ENCODE measurements at regions not wholly inside any gene's neighbourhood (a gene's known extent, or its start where the extent isn't known, plus 50 kb on each side); places are given as distances from the start of the nearest gene placed in this dataset.

DNA sequence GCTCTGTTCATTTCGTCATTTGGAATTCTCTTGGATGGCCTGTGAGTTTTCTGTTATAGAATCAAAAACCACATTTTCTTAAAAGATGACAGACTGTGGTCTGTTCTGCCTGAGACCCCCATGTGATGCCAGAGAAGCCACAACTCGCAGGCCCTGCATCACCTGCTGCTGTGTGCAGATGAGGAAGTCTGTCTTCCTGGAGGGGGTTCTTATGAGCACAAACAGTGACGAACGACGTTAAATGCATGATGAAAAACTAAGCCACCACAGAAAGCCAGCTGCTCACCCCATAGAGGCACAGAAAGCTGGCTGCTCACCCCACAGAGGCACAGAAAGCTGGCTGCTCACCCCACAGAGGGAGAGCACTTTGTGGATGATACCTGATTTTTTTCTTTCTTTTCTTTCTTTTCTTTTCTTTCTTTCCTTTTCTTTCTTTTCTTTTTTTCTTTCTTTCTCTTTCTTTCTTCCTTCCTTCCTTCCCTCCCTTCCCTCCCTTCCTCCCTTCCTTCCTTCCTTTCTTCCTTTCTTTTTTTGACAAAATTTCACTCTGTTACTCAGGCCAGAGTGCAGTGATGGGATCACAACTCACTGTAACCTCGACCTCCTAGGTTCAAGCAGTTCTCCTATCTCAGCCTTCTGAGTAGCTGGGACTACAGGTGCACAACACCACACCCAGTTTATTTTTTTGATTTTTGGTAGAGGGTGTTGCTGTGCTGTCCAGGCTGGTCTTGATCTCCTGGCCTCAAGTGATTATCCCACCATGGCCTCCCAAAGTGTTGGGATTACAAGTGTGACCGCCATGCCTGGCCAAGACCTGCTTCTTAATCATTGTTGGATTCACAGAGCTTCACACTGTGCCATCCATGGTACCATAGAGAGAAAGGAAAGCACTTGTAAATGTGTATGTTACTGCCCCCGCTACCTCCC lies 1191.4 kb downstream of the UQCRFS1 start:
- intact Hi-C loops (cut with micrococcal nuclease): no loop called here
- Histone ChIP-seq H3K79me2 (ENCODE audit: control insufficient read depth, insufficient read depth, low read length) (no peaks in the 10 kb centered on the region), H3K4me3 (replicated peaks in 1 of 3; ENCODE audit: insufficient read depth in 1 of 3, low read depth in 1 of 3, low read length in 3 of 3) (no peak overlapping the region), H3K27me3 (ENCODE audit: control insufficient read depth in 2 of 2, insufficient read depth in 2 of 2, low read length in 2 of 2) (no peaks in the 10 kb centered on the region), H3K9me3 (replicated peaks; ENCODE audit: control insufficient read depth, insufficient read depth, low read length) (peaks cover 3% of the 10 kb centered on the region), H3K27ac (ENCODE audit: insufficient read depth, low read depth, low read length) (no peak overlapping the region), H4K20me1 (replicated peaks; ENCODE audit: control insufficient read depth, extremely low read depth, insufficient read depth, low read length) (no peaks in the 10 kb centered on the region), H3K36me3 (ENCODE audit: control insufficient read depth in 2 of 2, extremely low read depth in 1 of 2, insufficient read depth in 2 of 2, low read length in 2 of 2) (no peaks in the 10 kb centered on the region), H2AFZ (ENCODE audit: low read depth, low read length) (no peak overlapping the region), H3K4me1 (ENCODE audit: control insufficient read depth, extremely low read depth, insufficient read depth, low read length) (no peaks in the 10 kb centered on the region), H3K9me1 (replicated peaks; ENCODE audit: control insufficient read depth, extremely low read depth, insufficient read depth, low read length) (no peaks in the 10 kb centered on the region), H3K4me2 (ENCODE audit: insufficient read depth, low read length) (no peak overlapping the region), H3K9ac (replicated peaks; ENCODE audit: extremely low read depth, insufficient read depth, low read length) (no peak overlapping the region)
- TF ChIP-seq GATA2 (IDR thresholded peaks at IDR 0.05; ENCODE audit: insufficient read depth, insufficient read length, low read depth, low read length) (no peak), MYC (IDR thresholded peaks at IDR 0.05; ENCODE audit: low read depth, low read length) (no peak), CTCF (IDR thresholded peaks at IDR 0.05; ENCODE audit: extremely low read depth in 1 of 2, insufficient read depth in 1 of 2, low read depth in 1 of 2, low read length in 2 of 2) (no peak), MAX (IDR thresholded peaks at IDR 0.05; ENCODE audit: insufficient read depth, insufficient read length) (no peak), POLR2A (IDR thresholded peaks at IDR 0.05; ENCODE audit: low read depth, low read length) (no peak), EZH2 (IDR thresholded peaks at IDR 0.05; ENCODE audit: borderline replicate concordance, low read depth, low read length, severe bottlenecking) (no peak), JUN (IDR thresholded peaks at IDR 0.05; ENCODE audit: borderline replicate concordance, insufficient read depth, insufficient read length, low read depth) (no peak), FOS (IDR thresholded peaks at IDR 0.05; ENCODE audit: borderline replicate concordance, insufficient read depth, low read length) (no peak), POLR2AphosphoS5 (IDR thresholded peaks at IDR 0.05; ENCODE audit: insufficient read depth, low read depth, low read length) (no peak)
- POLR2A ChIA-PET: no interaction called here
- no TSS peak for BruUV-seq (replicated peaks)
- CTCF ChIA-PET: no interaction called here
- DNase-seq (ENCODE audit: low read depth, low spot score): no peak
- no peak for FAIRE-seq
- dilution Hi-C loops (cut with MboI; ENCODE audit: extremely low pct_ligation_motif_present, low sequenced_read_pairs): no loop called here

Measured in endothelial cell of umbilical vein (primary cell).